Keratinocyte (primary cell): ENCODE measurements at regions not wholly inside any gene's neighbourhood (a gene's known extent, or its start where the extent isn't known, plus 50 kb on each side); places are given as distances from the start of the nearest gene placed in this dataset.

Source experiments
- DNase-seq: peaks from one replicate; pipeline ENCODE4 v3.0.0-alpha.2; 2011; ENCODE audit warnings: low read depth, missing footprints, low spot score
- FAIRE-seq: peaks from 2 replicates; lab custom pipeline; 2011; peaks lifted over from hg19 to GRCh38; lab: Jason Lieb, UNC
- H2AFZ ChIP-seq: 2 replicates; pipeline ENCODE4 v1.6.0; 2012; ENCODE audit warnings: low read length, control low read depth, inconsistent platforms; ENCODE audit not compliant: control insufficient read depth
- H3K27ac ChIP-seq: 2 replicates; pipeline ENCODE4 v1.5.1; 2011; ENCODE audit warnings: low read length; ENCODE audit not compliant: control insufficient read depth, insufficient read depth
- H3K27me3 ChIP-seq: 3 replicates; pipeline ENCODE4 v1.6.0; 2011; ENCODE audit warnings: low read length; ENCODE audit not compliant: control insufficient read depth, insufficient read depth; ENCODE audit errors: extremely low read depth
- H3K36me3 ChIP-seq, 2 experiments: 2 replicates in 1 of 2; 3 replicates in 1 of 2; pipeline ENCODE4 v1.5.1; 2011; ENCODE audit warnings: low read length in 2 of 2, mild to moderate bottlenecking in 1 of 2; ENCODE audit not compliant: control insufficient read depth in 2 of 2, insufficient read depth in 2 of 2; ENCODE audit errors: extremely low read depth in 1 of 2
- H3K4me1 ChIP-seq: 3 replicates; pipeline ENCODE4 v1.5.1; 2011; ENCODE audit warnings: low read length; ENCODE audit not compliant: control insufficient read depth, insufficient read depth; ENCODE audit errors: extremely low read depth
- H3K4me2 ChIP-seq: 3 replicates; pipeline ENCODE4 v1.6.0; 2011; ENCODE audit warnings: low read depth, low read length; ENCODE audit not compliant: control insufficient read depth, insufficient read depth; ENCODE audit errors: extremely low read depth
- H3K4me3 ChIP-seq, 3 experiments: fragments of 200-600 bp in 1 of 3; sonication (generic) in 1 of 3; 2 replicates in 2 of 3; 3 replicates in 1 of 3; pipeline ENCODE4 v1.5.1; 2011 to 2016; ENCODE audit warnings: low read length in 3 of 3, mild to moderate bottlenecking in 3 of 3, control low read depth in 2 of 3, inconsistent platforms in 1 of 3, low read depth in 1 of 3, mixed read lengths in 1 of 3, mixed run types in 1 of 3, moderate library complexity in 1 of 3; ENCODE audit not compliant: control insufficient read depth in 2 of 3, insufficient read depth in 2 of 3; ENCODE audit errors: extremely low read depth in 1 of 3
- H3K79me2 ChIP-seq: 2 replicates; pipeline ENCODE4 v1.6.0; 2012; ENCODE audit warnings: low read length; ENCODE audit not compliant: control insufficient read depth, insufficient read depth
- H3K9ac ChIP-seq: 3 replicates; pipeline ENCODE4 v1.6.0; 2011; ENCODE audit warnings: low read length; ENCODE audit not compliant: control insufficient read depth, insufficient read depth; ENCODE audit errors: extremely low read depth
- H3K9me1 ChIP-seq: 3 replicates; pipeline ENCODE4 v1.6.0; 2011; ENCODE audit warnings: low read length; ENCODE audit not compliant: control insufficient read depth, insufficient read depth; ENCODE audit errors: extremely low read depth
- H3K9me3 ChIP-seq: 2 replicates; pipeline ENCODE4 v1.5.1; 2012; ENCODE audit warnings: low read depth, low read length; ENCODE audit not compliant: control insufficient read depth
- H4K20me1 ChIP-seq: 3 replicates; pipeline ENCODE4 v1.6.0; 2011; ENCODE audit warnings: low read length; ENCODE audit not compliant: control insufficient read depth, insufficient read depth; ENCODE audit errors: extremely low read depth
- EZH2 ChIP-seq: IDR thresholded peaks from one replicate; pipeline ENCODE4 v1.6.1; 2012; ENCODE audit warnings: inconsistent platforms, mild to moderate bottlenecking, low read length, moderate library complexity
- dilution Hi-C: fragments of 300-500 bp; cut with MboI; formaldehyde crosslinking; loops from one replicate; pipeline ENCODE4 v1.7.0; 2020; ENCODE audit warnings: low sequenced_read_pairs; ENCODE audit not compliant: extremely low pct_ligation_motif_present
- TF ChIP-seq, protein P1 (sequence below), 3 experiments: IDR thresholded peaks in 1 of 3; conservative IDR thresholded peaks in 1 of 3; optimal IDR thresholded peaks in 1 of 3; 2 replicates in 2 of 3; 3 replicates in 1 of 3; pipeline versions ENCODE3 to v1.5.1; 2011; ENCODE audit warnings: low read length in 3 of 3, mild to moderate bottlenecking in 3 of 3, moderate library complexity in 2 of 3, control low read depth in 1 of 3, inconsistent platforms in 1 of 3; ENCODE audit not compliant: insufficient read depth in 2 of 3; ENCODE audit errors: extremely low read depth in 1 of 3

DNA sequence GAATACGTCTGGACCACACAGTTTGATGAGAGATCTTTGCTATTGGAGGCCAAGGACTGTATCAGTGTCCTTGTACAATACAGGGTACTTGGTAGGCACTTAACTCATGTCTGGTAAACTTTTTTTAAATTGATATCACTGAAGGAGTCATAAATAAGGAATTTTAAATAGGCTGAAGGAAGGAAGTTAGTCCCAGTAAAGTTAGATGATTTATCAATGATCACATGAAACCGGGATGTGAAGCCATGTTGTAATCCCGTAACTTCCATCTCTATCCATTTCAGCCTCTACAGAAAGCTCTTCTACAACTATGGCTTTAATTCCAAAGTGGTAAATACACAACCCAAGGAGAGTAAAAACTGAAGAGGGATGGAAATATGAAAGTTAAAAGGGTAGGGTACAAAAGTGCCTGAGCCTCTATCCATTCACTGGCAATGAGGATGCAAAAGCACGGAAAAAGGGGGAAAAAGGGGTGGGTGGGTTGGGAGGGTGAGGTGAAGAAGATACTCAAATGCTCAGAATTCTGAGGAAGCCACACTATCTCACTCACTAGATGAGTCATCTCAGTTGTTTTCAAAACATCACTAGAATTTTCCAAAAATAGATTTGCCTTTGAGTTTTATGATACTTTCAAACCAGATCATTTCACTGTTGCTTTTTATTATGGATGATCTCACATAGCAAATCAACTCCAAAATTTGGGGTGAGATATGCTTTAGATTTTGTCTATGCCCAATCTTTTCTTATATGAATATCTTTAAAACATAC lies 1053.5 kb downstream of the NR2F1-AS1 start:
- Histone ChIP-seq H3K4me1 (no peaks in the 10 kb centered on the region), H3K4me2 (no peak overlapping the region), H4K20me1 (no peaks in the 10 kb centered on the region), H2AFZ (no peak overlapping the region), H3K27ac (no peak overlapping the region), H3K79me2 (no peaks in the 10 kb centered on the region), H3K4me3 (no peak overlapping the region), H3K27me3 (no peaks in the 10 kb centered on the region), H3K9me3 (no peaks in the 10 kb centered on the region), H3K9ac (no peak overlapping the region), H3K36me3 (no peaks in the 10 kb centered on the region), H3K9me1 (no peaks in the 10 kb centered on the region)
- DNase-seq = no peak
- no peak for FAIRE-seq
- TF ChIP-seq, protein P1, sequence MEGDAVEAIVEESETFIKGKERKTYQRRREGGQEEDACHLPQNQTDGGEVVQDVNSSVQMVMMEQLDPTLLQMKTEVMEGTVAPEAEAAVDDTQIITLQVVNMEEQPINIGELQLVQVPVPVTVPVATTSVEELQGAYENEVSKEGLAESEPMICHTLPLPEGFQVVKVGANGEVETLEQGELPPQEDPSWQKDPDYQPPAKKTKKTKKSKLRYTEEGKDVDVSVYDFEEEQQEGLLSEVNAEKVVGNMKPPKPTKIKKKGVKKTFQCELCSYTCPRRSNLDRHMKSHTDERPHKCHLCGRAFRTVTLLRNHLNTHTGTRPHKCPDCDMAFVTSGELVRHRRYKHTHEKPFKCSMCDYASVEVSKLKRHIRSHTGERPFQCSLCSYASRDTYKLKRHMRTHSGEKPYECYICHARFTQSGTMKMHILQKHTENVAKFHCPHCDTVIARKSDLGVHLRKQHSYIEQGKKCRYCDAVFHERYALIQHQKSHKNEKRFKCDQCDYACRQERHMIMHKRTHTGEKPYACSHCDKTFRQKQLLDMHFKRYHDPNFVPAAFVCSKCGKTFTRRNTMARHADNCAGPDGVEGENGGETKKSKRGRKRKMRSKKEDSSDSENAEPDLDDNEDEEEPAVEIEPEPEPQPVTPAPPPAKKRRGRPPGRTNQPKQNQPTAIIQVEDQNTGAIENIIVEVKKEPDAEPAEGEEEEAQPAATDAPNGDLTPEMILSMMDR (optimal IDR thresholded peaks at IDR 0.05 in 1 of 3, IDR thresholded peaks at IDR 0.05 in 1 of 3, conservative IDR thresholded peaks at IDR 0.05 in 1 of 3; ENCODE audit: extremely low read depth in 1 of 3, insufficient read depth in 2 of 3, low read length in 3 of 3) = no peak
- TF ChIP-seq EZH2 = no peak
- dilution Hi-C loops = no loop called here

DNA sequence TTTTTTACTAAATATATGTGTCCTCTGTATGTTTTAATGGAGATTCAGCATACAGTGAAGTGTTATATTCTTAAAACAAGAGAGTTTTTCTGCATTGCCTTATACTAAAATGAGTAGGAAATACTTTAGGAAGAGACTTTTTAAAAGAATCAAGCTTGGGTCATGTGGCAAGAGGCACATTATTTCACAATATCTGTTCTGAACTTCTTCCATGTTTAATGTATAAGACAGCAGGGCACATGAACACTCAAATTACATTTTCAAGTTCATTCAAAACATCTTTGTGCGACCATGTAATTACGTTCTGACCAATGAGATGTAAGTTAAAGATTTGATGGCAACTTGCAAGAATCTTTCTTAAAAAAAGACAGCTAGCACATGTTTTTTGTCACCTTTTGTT lies 1055.9 kb downstream of the NR2F1-AS1 start:
- dilution Hi-C loops = no loop called here
- no peak for DNase-seq

More for the DNA sequence above, 1055.9 kb downstream of the NR2F1-AS1 start:
- TF ChIP-seq, protein P1 (optimal IDR thresholded peaks at IDR 0.05 in 1 of 3, IDR thresholded peaks at IDR 0.05 in 1 of 3, conservative IDR thresholded peaks at IDR 0.05 in 1 of 3; ENCODE audit: extremely low read depth in 1 of 3, insufficient read depth in 2 of 3, low read length in 3 of 3) = no peak
- TF ChIP-seq EZH2 = no peak
- Histone ChIP-seq H3K9ac (no peak overlapping the region), H2AFZ (no peak overlapping the region), H3K9me1 (no peaks in the 10 kb centered on the region), H3K4me3 (no peak overlapping the region), H4K20me1 (no peaks in the 10 kb centered on the region), H3K4me2 (no peak overlapping the region), H3K36me3 (no peaks in the 10 kb centered on the region), H3K4me1 (no peaks in the 10 kb centered on the region), H3K9me3 (no peaks in the 10 kb centered on the region), H3K27ac (no peak overlapping the region), H3K79me2 (no peaks in the 10 kb centered on the region), H3K27me3 (no peaks in the 10 kb centered on the region)
- FAIRE-seq = no peak
